ENCODE measurements at regions not wholly inside any gene's neighbourhood (a gene's known extent, or its start where the extent isn't known, plus 50 kb on each side); places are given as distances from the start of the nearest gene placed in this dataset.

GRCh38 chr2:129910446-129911362, 68.8 kb upstream of the RAB6C start:
- Histone ChIP-seq H3K4me3 (ENCODE audit: low read length) (no peak overlapping the region), H3K79me2 (ENCODE audit: control insufficient read depth, low read length) (no peaks in the 10 kb centered on the region), H4K20me1 (ENCODE audit: control insufficient read depth, insufficient read depth, low read depth, low read length) (no peaks in the 10 kb centered on the region), H3K9me3 (ENCODE audit: control insufficient read depth, insufficient read depth, low read length) (no peaks in the 10 kb centered on the region), H3K4me1 (ENCODE audit: control insufficient read depth, low read length) (no peaks in the 10 kb centered on the region), H3F3A (ENCODE audit: control insufficient read depth, insufficient read depth) (no peaks in the 10 kb centered on the region), H3K27me3 (ENCODE audit: control insufficient read depth, low read length) (no peaks in the 10 kb centered on the region), H3K9me2 (replicated peaks; ENCODE audit: control insufficient read depth, low read length) (no peaks in the 10 kb centered on the region), H3K4me2 (ENCODE audit: low read length) (no peak overlapping the region), H3K27ac (ENCODE audit: low read depth, low read length) (no peak overlapping the region), H3K36me3 (ENCODE audit: control insufficient read depth, low read length) (no peaks in the 10 kb centered on the region)
- TF ChIP-seq, protein P1, sequence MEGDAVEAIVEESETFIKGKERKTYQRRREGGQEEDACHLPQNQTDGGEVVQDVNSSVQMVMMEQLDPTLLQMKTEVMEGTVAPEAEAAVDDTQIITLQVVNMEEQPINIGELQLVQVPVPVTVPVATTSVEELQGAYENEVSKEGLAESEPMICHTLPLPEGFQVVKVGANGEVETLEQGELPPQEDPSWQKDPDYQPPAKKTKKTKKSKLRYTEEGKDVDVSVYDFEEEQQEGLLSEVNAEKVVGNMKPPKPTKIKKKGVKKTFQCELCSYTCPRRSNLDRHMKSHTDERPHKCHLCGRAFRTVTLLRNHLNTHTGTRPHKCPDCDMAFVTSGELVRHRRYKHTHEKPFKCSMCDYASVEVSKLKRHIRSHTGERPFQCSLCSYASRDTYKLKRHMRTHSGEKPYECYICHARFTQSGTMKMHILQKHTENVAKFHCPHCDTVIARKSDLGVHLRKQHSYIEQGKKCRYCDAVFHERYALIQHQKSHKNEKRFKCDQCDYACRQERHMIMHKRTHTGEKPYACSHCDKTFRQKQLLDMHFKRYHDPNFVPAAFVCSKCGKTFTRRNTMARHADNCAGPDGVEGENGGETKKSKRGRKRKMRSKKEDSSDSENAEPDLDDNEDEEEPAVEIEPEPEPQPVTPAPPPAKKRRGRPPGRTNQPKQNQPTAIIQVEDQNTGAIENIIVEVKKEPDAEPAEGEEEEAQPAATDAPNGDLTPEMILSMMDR (IDR thresholded peaks at IDR 0.05; ENCODE audit: low read depth, low read length, poor library complexity, severe bottlenecking) = no peak
- no peak for TF ChIP-seq EZH2phosphoT487 (IDR thresholded peaks at IDR 0.05; ENCODE audit: borderline replicate concordance, low read length)

GRCh38 chr2:129911363-129912065, 68.0 kb upstream of the RAB6C start:
- H3K27me3 ChIP-seq (ENCODE audit: control insufficient read depth, low read length) = no peaks in the 10 kb centered on the region

GRCh38 chr2:129912066-129912820, 67.2 kb upstream of the RAB6C start:
- Histone ChIP-seq H3K9me2 (replicated peaks; ENCODE audit: control insufficient read depth, low read length) (no peaks in the 10 kb centered on the region), H3K4me1 (ENCODE audit: control insufficient read depth, low read length) (no peaks in the 10 kb centered on the region), H3K27me3 (ENCODE audit: control insufficient read depth, low read length) (no peaks in the 10 kb centered on the region), H3K36me3 (ENCODE audit: control insufficient read depth, low read length) (no peaks in the 10 kb centered on the region), H3F3A (ENCODE audit: control insufficient read depth, insufficient read depth) (no peaks in the 10 kb centered on the region), H3K4me2 (ENCODE audit: low read length) (no peak overlapping the region), H3K9me3 (ENCODE audit: control insufficient read depth, insufficient read depth, low read length) (no peaks in the 10 kb centered on the region), H3K4me3 (ENCODE audit: low read length) (no peak overlapping the region), H3K79me2 (ENCODE audit: control insufficient read depth, low read length) (no peaks in the 10 kb centered on the region), H3K27ac (ENCODE audit: low read depth, low read length) (no peak overlapping the region), H4K20me1 (ENCODE audit: control insufficient read depth, insufficient read depth, low read depth, low read length) (no peaks in the 10 kb centered on the region)
- TF ChIP-seq, protein P1 (IDR thresholded peaks at IDR 0.05; ENCODE audit: low read depth, low read length, poor library complexity, severe bottlenecking) = no peak
- no peak for TF ChIP-seq EZH2phosphoT487 (IDR thresholded peaks at IDR 0.05; ENCODE audit: borderline replicate concordance, low read length)

More at GRCh38 chr2:129911363-129912065, 68.0 kb upstream of the RAB6C start:
- no peaks in the 10 kb centered on the region for H3K9me2 ChIP-seq (replicated peaks; ENCODE audit: control insufficient read depth, low read length)
- no peaks in the 10 kb centered on the region for H3F3A ChIP-seq (ENCODE audit: control insufficient read depth, insufficient read depth)
- H3K4me3 ChIP-seq (ENCODE audit: low read length) = no peak overlapping the region
- TF ChIP-seq EZH2phosphoT487 (IDR thresholded peaks at IDR 0.05; ENCODE audit: borderline replicate concordance, low read length) = no peak
- TF ChIP-seq, protein P1 (IDR thresholded peaks at IDR 0.05; ENCODE audit: low read depth, low read length, poor library complexity, severe bottlenecking) = no peak
- no peaks in the 10 kb centered on the region for H3K36me3 ChIP-seq (ENCODE audit: control insufficient read depth, low read length)
- no peaks in the 10 kb centered on the region for H4K20me1 ChIP-seq (ENCODE audit: control insufficient read depth, insufficient read depth, low read depth, low read length)
- no peaks in the 10 kb centered on the region for H3K9me3 ChIP-seq (ENCODE audit: control insufficient read depth, insufficient read depth, low read length)
- no peaks in the 10 kb centered on the region for H3K79me2 ChIP-seq (ENCODE audit: control insufficient read depth, low read length)
- H3K4me2 ChIP-seq (ENCODE audit: low read length) = no peak overlapping the region
- H3K4me1 ChIP-seq (ENCODE audit: control insufficient read depth, low read length) = no peaks in the 10 kb centered on the region
- H3K27ac ChIP-seq (ENCODE audit: low read depth, low read length) = no peak overlapping the region

Measured in DOHH2 (cell line).